GDM1 (cell line): ENCODE measurements at regions not wholly inside any gene's neighbourhood (a gene's known extent, or its start where the extent isn't known, plus 50 kb on each side); places are given as distances from the start of the nearest gene placed in this dataset.

Source experiments
- DNase-seq: peaks from one replicate; lab custom pipeline; 2025; lab: John Stamatoyannopoulos, UW

DNA sequence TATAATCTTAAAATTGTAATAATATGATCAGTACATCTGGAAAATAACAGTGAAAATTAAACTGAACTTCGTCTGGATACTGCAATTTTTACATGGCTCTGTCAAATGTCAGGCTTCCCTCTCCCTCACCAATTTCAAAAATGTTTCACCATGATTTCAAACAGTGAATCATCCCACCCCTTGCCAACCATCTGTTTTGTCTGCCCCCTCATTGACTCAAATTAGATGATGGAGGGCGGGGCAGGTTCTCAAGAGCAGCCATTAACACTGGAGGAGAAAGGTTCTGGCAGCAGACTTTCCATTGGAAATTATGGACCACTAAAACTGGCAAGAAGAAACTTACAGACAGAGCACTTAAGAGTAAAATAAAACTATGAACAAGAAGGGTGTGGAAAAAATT, 1195.7 kb upstream of the ZEB2 start:
- no peak for DNase-seq

- DNase-seq, result no peak
Measured at GRCh38 chr2:145710303-145710702, 1190.4 kb upstream of the ZEB2 start.

DNA sequence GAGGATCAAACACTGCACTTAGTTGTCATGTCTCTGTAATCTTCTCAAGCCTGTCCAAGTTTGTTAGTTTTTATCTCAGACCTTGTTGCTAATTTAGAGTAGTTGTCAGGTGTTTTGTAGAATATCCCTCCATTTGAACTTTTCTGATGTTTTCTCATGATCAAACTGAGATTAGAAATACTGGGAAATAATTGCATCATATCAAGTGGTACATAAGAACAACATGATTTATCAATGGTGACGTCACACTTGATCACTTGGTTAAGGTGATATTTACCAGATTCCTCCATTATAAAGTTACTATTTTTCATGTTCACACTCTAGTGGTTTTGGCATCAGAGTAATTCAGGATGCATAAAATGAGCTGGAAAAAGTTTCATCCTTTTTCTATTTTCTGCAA, 1182.4 kb upstream of the ZEB2 start:
- no peak for DNase-seq

DNA sequence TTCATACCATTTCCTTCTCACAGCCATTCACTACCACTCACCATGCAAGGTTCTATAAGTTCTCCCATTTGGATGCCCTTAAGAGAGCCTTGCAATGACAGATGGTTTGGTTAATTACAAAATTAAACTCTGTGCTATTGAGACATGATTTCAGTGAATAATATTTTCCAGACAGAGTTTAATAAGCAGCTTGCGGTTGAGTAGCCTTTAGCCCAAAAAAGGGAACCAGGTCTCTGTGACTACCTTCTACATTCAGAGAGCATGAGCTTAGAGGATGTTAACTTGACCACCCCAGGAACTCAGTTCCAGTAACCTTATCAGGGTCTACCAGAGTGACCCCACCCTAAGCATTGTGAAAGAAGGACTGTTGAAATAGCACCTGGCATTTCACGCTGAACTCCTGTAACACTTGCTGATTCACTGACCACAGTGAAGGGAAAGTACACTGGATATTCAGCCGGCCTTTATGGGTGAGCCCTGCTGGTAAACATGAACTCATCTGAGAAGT, 1173.1 kb upstream of the ZEB2 start:
- no peak for DNase-seq

DNA sequence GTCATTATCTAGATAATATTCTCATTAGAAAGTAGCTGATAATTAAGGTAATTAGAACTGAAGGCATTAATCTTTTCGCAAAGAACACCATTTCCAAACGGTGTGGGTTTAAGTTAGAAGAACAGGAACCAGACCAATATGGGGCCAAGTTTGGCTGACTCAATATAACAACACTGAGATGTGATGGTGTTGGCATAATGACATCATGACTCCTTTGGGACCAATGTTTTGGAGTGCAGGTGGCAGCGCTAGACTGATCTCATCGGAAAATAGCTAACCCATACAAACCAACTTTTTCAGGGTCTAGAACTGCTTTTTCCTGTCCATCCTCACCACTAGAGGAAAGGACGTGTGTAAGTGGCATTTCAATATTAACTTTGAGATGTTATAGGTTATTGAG, 1171.7 kb upstream of the ZEB2 start:
- DNase-seq, result no peak

GRCh38 chr2:145690183-145690778, 1170.4 kb upstream of the ZEB2 start:
- no peak for DNase-seq

DNA sequence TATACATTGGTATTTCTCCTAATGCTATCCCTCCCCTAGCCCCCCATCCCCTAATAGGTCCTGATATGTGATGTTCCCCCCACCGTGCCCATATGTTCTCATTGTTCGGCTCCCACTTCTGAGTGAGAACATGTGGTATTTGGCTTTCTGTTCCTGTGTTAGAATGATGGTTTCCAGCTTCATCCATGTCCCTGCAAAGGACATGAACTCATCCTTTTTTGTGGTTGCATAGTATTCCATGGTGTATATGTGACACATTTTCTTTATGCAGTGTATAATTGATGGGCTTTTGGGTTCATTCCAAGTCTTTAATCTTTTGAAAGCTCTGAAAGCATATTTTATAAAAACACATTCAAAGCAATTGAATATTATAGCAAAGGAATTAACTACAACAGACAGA, 1169.4 kb upstream of the ZEB2 start:
- no peak for DNase-seq

- DNase-seq, result no peak
Measured at GRCh38 chr2:145688156-145688555, 1168.2 kb upstream of the ZEB2 start.

- no peak for DNase-seq
Measured at GRCh38 chr2:145687442-145688134, 1167.7 kb upstream of the ZEB2 start.

GRCh38 chr2:145685383-145686050, 1165.6 kb upstream of the ZEB2 start:
- no peak for DNase-seq

- DNase-seq, result no peak
Measured at GRCh38 chr2:145682546-145683157, 1162.7 kb upstream of the ZEB2 start.

- no peak for DNase-seq
Measured at GRCh38 chr2:145680276-145680675, 1160.4 kb upstream of the ZEB2 start.

DNA sequence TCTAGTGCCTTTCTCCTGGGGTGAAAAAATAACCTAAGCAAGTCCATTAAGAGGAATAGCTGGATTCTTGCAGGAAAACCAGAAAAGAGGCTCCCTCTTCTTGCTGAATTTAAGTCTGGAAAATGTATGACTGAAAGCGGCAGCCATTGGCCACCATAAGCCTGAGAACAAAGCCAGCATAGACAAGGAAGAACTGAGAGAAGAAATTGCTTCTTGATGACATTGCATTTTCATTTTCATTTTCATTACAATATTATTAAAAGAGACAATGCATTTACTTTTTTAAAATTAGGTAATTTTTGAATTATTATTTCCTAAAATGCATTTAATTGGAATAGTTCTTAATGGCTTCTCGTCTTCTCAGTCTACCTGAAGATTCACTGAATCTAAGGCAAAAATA, 1157.5 kb upstream of the ZEB2 start:
- no peak for DNase-seq

GRCh38 chr2:145674705-145675104, 1154.8 kb upstream of the ZEB2 start:
- no peak for DNase-seq

- DNase-seq, result no peak
Measured at GRCh38 chr2:145669301-145669700, 1149.4 kb upstream of the ZEB2 start.

- no peak for DNase-seq
Measured at GRCh38 chr2:145666552-145666951, 1146.6 kb upstream of the ZEB2 start.

DNA sequence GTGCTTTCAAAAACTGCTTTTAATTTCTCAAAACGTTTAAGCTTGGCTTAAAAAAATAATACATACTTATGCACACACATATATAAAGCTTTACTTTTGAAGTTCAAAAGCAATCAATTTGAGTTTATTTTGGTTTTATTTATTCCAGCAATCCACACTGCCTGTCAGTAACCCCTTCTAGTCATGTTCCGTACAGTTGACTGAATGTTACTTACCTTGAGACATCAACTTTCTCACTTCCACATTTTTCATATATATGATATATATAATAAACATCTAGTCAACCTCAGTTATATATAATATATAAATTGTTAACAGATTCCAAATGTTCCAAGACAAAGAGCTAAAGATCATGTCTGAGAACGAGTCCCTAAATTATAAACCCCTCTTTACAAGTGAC, 1137.3 kb upstream of the ZEB2 start:
- no peak for DNase-seq

DNA sequence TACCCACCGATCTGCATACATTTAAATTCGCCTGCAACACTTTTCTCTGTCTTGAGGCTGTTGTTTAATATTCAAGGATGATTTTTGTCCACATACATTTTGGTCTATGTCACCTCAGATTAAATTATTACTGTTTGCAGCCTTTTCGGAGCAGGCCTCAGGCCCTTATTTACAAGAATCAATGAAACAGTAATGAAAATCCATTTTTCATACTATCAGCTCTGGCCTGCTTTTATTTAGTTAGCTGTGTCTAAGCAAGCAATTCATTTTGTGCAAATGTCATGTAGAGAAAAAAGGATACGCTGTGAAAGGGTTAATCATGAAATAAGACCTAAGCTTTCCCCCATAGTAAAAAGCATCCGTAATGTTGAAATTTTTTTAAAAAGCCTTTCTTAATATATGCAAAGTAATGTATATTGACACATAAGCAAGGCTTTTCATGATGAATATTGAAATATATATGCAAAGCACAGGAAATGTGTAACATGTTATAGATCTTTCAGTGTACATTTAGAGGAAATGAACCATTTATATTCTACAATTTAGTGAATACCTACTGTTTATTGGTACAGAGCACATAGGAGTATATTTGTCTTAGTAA, 1135.3 kb upstream of the ZEB2 start:
- DNase-seq, result no peak

DNA sequence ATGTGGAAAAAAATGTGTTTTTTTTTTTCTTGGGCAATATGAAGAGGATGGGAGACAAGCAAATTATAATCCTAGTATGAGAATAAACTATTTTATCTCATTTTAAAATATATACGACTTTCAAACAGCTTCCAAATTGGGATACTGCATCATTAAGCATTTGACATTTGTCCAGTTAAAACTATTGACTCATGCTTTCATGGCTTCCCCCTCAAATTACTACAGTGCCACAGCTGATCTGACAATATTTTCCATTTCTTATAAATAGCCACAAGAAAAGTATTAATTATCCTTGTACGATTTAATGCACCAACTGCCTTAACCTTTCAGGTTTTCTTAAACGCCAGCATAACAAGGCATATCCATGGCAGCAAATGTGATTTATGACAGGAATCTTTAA, 1134.8 kb upstream of the ZEB2 start:
- DNase-seq, result no peak

GRCh38 chr2:145654156-145654555, 1134.2 kb upstream of the ZEB2 start:
- no peak for DNase-seq

- DNase-seq, result no peak
Measured at GRCh38 chr2:145653553-145653952, 1133.6 kb upstream of the ZEB2 start.
